ENCODE measurements at regions not wholly inside any gene's neighbourhood (a gene's known extent, or its start where the extent isn't known, plus 50 kb on each side); places are given as distances from the start of the nearest gene placed in this dataset.

GRCh38 chr2:195162918-195163317 is 494.1 kb upstream of the SLC39A10 start (continued):
- TF ChIP-seq E2F4 (CRISPR knock-in tag; IDR thresholded peaks at IDR 0.05; ENCODE audit: borderline replicate concordance, low read depth) (no peak), ZNF423 (CRISPR knock-in tag; IDR thresholded peaks at IDR 0.05) (no peak), ZBTB43 (CRISPR knock-in tag; IDR thresholded peaks at IDR 0.05) (no peak)

DNA sequence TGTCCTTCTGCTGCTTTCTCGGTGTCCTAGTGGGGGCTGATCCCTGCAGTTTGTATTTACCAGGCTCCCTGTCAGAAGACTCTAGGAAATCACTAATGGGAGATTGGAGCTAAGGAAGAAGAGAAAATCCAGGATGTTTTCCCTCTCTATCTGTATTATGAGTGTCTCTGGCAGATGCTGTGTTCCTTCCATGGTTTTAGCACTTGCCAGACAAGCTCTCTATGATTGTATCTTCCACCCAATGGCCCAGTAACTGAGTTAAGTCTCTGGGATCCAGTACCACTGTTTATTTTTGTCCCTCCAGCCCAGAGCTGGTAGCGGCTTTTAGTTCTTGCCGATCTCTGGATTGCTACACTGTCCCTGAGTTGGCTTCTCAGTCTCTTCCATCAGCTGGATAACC is 494.8 kb upstream of the SLC39A10 start:
- H3K4me1 Mint-ChIP-seq, result no peaks in the 10 kb centered on the region
- no peak overlapping the region for H3K27ac Mint-ChIP-seq
- TF ChIP-seq CREB1 (CRISPR knock-in tag; IDR thresholded peaks at IDR 0.05) (no peak), NFATC4 (CRISPR knock-in tag; IDR thresholded peaks at IDR 0.05) (no peak), JAZF1 (CRISPR knock-in tag; IDR thresholded peaks at IDR 0.05) (no peak), MYBL2 (CRISPR knock-in tag; IDR thresholded peaks at IDR 0.05) (no peak), ZNF423 (CRISPR knock-in tag; IDR thresholded peaks at IDR 0.05) (no peak), ZNF121 (CRISPR knock-in tag; IDR thresholded peaks at IDR 0.05) (no peak), ATF3 (CRISPR knock-in tag; conservative IDR thresholded peaks at IDR 0.05) (no peak), FOXJ3 (CRISPR knock-in tag; IDR thresholded peaks at IDR 0.05; ENCODE audit: borderline replicate concordance) (no peak), ZNF263 (CRISPR knock-in tag; IDR thresholded peaks at IDR 0.05; ENCODE audit: low read depth) (no peak), ZSCAN18 (CRISPR knock-in tag; IDR thresholded peaks at IDR 0.05) (no peak)
- TF ChIP-seq, protein P1, sequence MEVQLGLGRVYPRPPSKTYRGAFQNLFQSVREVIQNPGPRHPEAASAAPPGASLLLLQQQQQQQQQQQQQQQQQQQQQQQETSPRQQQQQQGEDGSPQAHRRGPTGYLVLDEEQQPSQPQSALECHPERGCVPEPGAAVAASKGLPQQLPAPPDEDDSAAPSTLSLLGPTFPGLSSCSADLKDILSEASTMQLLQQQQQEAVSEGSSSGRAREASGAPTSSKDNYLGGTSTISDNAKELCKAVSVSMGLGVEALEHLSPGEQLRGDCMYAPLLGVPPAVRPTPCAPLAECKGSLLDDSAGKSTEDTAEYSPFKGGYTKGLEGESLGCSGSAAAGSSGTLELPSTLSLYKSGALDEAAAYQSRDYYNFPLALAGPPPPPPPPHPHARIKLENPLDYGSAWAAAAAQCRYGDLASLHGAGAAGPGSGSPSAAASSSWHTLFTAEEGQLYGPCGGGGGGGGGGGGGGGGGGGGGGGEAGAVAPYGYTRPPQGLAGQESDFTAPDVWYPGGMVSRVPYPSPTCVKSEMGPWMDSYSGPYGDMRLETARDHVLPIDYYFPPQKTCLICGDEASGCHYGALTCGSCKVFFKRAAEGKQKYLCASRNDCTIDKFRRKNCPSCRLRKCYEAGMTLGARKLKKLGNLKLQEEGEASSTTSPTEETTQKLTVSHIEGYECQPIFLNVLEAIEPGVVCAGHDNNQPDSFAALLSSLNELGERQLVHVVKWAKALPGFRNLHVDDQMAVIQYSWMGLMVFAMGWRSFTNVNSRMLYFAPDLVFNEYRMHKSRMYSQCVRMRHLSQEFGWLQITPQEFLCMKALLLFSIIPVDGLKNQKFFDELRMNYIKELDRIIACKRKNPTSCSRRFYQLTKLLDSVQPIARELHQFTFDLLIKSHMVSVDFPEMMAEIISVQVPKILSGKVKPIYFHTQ (CRISPR knock-in tag; IDR thresholded peaks at IDR 0.05), result no peak
- TF ChIP-seq, protein P2, sequence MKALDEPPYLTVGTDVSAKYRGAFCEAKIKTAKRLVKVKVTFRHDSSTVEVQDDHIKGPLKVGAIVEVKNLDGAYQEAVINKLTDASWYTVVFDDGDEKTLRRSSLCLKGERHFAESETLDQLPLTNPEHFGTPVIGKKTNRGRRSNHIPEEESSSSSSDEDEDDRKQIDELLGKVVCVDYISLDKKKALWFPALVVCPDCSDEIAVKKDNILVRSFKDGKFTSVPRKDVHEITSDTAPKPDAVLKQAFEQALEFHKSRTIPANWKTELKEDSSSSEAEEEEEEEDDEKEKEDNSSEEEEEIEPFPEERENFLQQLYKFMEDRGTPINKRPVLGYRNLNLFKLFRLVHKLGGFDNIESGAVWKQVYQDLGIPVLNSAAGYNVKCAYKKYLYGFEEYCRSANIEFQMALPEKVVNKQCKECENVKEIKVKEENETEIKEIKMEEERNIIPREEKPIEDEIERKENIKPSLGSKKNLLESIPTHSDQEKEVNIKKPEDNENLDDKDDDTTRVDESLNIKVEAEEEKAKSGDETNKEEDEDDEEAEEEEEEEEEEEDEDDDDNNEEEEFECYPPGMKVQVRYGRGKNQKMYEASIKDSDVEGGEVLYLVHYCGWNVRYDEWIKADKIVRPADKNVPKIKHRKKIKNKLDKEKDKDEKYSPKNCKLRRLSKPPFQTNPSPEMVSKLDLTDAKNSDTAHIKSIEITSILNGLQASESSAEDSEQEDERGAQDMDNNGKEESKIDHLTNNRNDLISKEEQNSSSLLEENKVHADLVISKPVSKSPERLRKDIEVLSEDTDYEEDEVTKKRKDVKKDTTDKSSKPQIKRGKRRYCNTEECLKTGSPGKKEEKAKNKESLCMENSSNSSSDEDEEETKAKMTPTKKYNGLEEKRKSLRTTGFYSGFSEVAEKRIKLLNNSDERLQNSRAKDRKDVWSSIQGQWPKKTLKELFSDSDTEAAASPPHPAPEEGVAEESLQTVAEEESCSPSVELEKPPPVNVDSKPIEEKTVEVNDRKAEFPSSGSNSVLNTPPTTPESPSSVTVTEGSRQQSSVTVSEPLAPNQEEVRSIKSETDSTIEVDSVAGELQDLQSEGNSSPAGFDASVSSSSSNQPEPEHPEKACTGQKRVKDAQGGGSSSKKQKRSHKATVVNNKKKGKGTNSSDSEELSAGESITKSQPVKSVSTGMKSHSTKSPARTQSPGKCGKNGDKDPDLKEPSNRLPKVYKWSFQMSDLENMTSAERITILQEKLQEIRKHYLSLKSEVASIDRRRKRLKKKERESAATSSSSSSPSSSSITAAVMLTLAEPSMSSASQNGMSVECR (CRISPR knock-in tag; IDR thresholded peaks at IDR 0.05; ENCODE audit: borderline replicate concordance), result no peak
- TF ChIP-seq, protein P3, sequence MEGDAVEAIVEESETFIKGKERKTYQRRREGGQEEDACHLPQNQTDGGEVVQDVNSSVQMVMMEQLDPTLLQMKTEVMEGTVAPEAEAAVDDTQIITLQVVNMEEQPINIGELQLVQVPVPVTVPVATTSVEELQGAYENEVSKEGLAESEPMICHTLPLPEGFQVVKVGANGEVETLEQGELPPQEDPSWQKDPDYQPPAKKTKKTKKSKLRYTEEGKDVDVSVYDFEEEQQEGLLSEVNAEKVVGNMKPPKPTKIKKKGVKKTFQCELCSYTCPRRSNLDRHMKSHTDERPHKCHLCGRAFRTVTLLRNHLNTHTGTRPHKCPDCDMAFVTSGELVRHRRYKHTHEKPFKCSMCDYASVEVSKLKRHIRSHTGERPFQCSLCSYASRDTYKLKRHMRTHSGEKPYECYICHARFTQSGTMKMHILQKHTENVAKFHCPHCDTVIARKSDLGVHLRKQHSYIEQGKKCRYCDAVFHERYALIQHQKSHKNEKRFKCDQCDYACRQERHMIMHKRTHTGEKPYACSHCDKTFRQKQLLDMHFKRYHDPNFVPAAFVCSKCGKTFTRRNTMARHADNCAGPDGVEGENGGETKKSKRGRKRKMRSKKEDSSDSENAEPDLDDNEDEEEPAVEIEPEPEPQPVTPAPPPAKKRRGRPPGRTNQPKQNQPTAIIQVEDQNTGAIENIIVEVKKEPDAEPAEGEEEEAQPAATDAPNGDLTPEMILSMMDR (IDR thresholded peaks at IDR 0.05), result no peak
- TF ChIP-seq, protein P4, sequence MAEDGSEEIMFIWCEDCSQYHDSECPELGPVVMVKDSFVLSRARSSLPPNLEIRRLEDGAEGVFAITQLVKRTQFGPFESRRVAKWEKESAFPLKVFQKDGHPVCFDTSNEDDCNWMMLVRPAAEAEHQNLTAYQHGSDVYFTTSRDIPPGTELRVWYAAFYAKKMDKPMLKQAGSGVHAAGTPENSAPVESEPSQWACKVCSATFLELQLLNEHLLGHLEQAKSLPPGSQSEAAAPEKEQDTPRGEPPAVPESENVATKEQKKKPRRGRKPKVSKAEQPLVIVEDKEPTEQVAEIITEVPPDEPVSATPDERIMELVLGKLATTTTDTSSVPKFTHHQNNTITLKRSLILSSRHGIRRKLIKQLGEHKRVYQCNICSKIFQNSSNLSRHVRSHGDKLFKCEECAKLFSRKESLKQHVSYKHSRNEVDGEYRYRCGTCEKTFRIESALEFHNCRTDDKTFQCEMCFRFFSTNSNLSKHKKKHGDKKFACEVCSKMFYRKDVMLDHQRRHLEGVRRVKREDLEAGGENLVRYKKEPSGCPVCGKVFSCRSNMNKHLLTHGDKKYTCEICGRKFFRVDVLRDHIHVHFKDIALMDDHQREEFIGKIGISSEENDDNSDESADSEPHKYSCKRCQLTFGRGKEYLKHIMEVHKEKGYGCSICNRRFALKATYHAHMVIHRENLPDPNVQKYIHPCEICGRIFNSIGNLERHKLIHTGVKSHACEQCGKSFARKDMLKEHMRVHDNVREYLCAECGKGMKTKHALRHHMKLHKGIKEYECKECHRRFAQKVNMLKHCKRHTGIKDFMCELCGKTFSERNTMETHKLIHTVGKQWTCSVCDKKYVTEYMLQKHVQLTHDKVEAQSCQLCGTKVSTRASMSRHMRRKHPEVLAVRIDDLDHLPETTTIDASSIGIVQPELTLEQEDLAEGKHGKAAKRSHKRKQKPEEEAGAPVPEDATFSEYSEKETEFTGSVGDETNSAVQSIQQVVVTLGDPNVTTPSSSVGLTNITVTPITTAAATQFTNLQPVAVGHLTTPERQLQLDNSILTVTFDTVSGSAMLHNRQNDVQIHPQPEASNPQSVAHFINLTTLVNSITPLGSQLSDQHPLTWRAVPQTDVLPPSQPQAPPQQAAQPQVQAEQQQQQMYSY (CRISPR knock-in tag; IDR thresholded peaks at IDR 0.05), result no peak
- TF ChIP-seq, protein P5, sequence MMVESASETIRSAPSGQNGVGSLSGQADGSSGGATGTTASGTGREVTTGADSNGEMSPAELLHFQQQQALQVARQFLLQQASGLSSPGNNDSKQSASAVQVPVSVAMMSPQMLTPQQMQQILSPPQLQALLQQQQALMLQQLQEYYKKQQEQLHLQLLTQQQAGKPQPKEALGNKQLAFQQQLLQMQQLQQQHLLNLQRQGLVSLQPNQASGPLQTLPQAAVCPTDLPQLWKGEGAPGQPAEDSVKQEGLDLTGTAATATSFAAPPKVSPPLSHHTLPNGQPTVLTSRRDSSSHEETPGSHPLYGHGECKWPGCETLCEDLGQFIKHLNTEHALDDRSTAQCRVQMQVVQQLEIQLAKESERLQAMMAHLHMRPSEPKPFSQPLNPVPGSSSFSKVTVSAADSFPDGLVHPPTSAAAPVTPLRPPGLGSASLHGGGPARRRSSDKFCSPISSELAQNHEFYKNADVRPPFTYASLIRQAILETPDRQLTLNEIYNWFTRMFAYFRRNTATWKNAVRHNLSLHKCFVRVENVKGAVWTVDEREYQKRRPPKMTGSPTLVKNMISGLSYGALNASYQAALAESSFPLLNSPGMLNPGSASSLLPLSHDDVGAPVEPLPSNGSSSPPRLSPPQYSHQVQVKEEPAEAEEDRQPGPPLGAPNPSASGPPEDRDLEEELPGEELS (CRISPR knock-in tag; IDR thresholded peaks at IDR 0.05), result no peak

More for the DNA sequence above, 494.8 kb upstream of the SLC39A10 start:
- Mint-ChIP-seq H3K9me3 (0 out of 2 replicates have a peak, but pooled peaks cover 4% of the 10 kb centered on the region), H3K27me3 (ENCODE audit: low read depth) (no peaks in the 10 kb centered on the region), H3K36me3 (no peaks in the 10 kb centered on the region), H3K4me3 (no peak overlapping the region)
- ChIA-PET POLR2A (no interaction called here), CTCF (no interaction called here)
- ATAC-seq, result no peak
- DNase-seq (ENCODE audit: low spot score), result no peak

Measured in WTC11 (cell line).